IPS DF 6.9 (cell line): ENCODE measurements at regions not wholly inside any gene's neighbourhood (a gene's known extent, or its start where the extent isn't known, plus 50 kb on each side); places are given as distances from the start of the nearest gene placed in this dataset.

Source experiments
- DNase-seq: peaks from one replicate; pipeline ENCODE4 v3.0.0-alpha.2; 2013; ENCODE audit warnings: low read depth, low spot score
- H3K27ac ChIP-seq: one replicate; pipeline ENCODE4 v1.5.1; 2013; ENCODE audit warnings: low read length, control low read depth
- H3K27me3 ChIP-seq: 2 replicates; pipeline ENCODE4 v1.6.1; 2013; ENCODE audit warnings: mild to moderate bottlenecking, low read length; ENCODE audit not compliant: control insufficient read depth, insufficient read depth
- H3K36me3 ChIP-seq: 2 replicates; pipeline ENCODE4 v1.6.1; 2013; ENCODE audit warnings: low read length; ENCODE audit not compliant: control insufficient read depth, insufficient read depth
- H3K4me1 ChIP-seq: 2 replicates; pipeline ENCODE4 v1.6.1; 2013; ENCODE audit warnings: low read length; ENCODE audit not compliant: control insufficient read depth, insufficient read depth
- H3K4me3 ChIP-seq: 2 replicates; pipeline ENCODE4 v1.5.1; 2013; ENCODE audit warnings: mild to moderate bottlenecking, low read length
- H3K9me3 ChIP-seq: 2 replicates; pipeline ENCODE4 v1.6.1; 2013; ENCODE audit warnings: low read length, inconsistent platforms; ENCODE audit not compliant: control insufficient read depth, insufficient read depth
- WGBS: extraction: QIAGEN DNeasy Blood & Tissue Kit; methylation state at CpG from one replicate; pipeline ENCODE4 v1.1.7; 2013; ENCODE audit warnings: mixed read lengths, missing lambda C conversion rate; ENCODE audit not compliant: insufficient read length, insufficient coverage; 5-methylcytosine and 5-hydroxymethylcytosine counted together

- H3K27ac ChIP-seq: no peak overlapping the region
- DNase-seq: no peak
- no peaks in the 10 kb centered on the region for H3K4me1 ChIP-seq
- H3K27me3 ChIP-seq: no peaks in the 10 kb centered on the region
- WGBS: no CpG with 5 or more reads among the region's 4 CpGs
- H3K9me3 ChIP-seq: no peaks in the 10 kb centered on the region
- no peak overlapping the region for H3K4me3 ChIP-seq
- H3K36me3 ChIP-seq: no peaks in the 10 kb centered on the region
These were observed 68.3 kb upstream of the EDN1 start for GRCh38 chr6:12221856-12222255.

GRCh38 chr6:12222405-12223366 lies 67.5 kb upstream of the EDN1 start:
- no peak for DNase-seq
- no peak overlapping the region for H3K4me3 ChIP-seq
- H3K36me3 ChIP-seq: no peaks in the 10 kb centered on the region
- no peaks in the 10 kb centered on the region for H3K9me3 ChIP-seq
- no peaks in the 10 kb centered on the region for H3K27me3 ChIP-seq
- H3K4me1 ChIP-seq: no peaks in the 10 kb centered on the region
- no peak overlapping the region for H3K27ac ChIP-seq
- WGBS: no CpG with 5 or more reads among the region's 19 CpGs

DNA sequence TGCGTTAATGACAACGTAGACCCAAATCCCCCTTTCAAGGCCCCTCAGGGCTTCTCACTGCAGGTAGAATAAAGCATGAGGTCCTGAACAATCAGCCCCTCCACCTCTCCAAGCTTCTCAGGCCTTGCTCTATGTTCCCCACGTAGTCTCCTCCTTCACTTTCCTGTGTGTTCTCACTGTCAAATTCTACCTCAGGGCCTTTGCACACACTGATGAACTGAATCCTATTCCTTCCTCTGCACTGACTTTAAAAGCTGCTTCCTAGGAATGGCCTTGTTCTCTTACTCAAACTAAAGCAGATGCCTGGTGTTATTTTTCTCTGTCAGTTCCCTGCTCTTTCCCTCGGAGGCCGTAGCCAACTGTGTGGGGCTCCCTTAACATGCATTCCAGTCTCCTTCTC lies 66.8 kb upstream of the EDN1 start:
- Histone ChIP-seq H3K9me3 (no peaks in the 10 kb centered on the region), H3K36me3 (no peaks in the 10 kb centered on the region), H3K27me3 (no peaks in the 10 kb centered on the region), H3K4me1 (no peaks in the 10 kb centered on the region), H3K27ac (no peak overlapping the region), H3K4me3 (no peak overlapping the region)
- WGBS: no CpG with 5 or more reads among the region's 5 CpGs
- no peak for DNase-seq

DNA sequence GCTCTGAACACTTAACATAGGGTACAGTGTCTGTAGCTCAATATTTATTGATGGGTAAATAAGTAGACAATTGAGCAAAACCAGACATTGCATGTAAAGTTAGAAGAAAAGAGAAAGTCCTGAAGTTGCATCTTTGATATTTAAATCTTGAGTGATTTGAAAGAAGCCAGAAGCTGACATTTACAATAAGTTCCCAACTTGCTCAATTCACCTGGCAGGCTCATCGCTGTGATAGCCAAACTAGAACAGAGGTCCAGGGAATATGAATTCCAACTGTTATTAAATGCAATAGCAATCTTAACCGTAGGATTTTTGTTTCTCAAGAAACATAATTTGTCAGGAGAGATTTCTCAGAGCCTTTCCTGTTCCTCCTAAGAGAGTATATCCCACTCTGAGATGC lies 65.9 kb upstream of the EDN1 start:
- Histone ChIP-seq H3K9me3 (no peaks in the 10 kb centered on the region), H3K27ac (no peak overlapping the region), H3K36me3 (no peaks in the 10 kb centered on the region), H3K4me1 (no peaks in the 10 kb centered on the region), H3K27me3 (no peaks in the 10 kb centered on the region), H3K4me3 (no peak overlapping the region)
- no peak for DNase-seq
- WGBS: no CpG with 5 or more reads among the region's 2 CpGs

DNA sequence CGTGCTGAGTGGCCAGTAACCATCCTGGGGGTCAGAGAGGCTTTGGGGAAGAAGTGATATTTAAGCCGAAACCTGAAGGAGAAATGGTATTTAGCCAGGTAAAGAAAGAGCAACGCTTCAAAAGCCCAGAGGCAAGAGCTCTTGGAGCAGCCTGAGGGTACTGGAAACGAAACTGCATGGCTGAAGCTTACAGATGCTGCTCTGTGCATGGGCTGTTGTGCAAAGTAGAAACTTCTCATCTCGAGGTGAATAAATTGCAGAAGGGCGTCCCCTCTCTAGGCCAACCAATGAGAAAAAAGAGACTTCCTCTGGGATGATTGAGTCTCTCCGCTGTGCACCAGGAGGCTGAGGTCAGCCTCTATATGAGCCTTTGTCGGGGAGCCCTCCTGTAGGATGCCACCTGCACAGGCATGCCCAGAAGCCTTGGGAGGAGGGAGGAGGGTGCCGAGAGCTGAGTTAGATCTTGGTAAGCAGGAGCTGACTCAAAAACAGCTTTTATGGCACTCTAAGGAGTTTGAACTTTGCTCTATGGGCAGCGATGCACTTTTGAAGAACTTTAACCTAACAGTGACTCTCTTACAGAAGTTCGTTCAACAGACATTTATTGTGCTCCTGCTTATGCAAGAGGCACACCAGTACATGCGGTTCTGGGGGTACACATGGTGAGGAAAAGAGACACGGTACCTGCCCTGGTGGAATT lies 61.6 kb upstream of the EDN1 start:
- H3K4me1 ChIP-seq: no peaks in the 10 kb centered on the region
- H3K4me3 ChIP-seq: no peak overlapping the region
- H3K27me3 ChIP-seq: no peaks in the 10 kb centered on the region
- H3K9me3 ChIP-seq: no peaks in the 10 kb centered on the region
- no peak for DNase-seq
- no peak overlapping the region for H3K27ac ChIP-seq
- no peaks in the 10 kb centered on the region for H3K36me3 ChIP-seq
- no CpG with 5 or more reads among the region's 13 CpGs for WGBS

DNA sequence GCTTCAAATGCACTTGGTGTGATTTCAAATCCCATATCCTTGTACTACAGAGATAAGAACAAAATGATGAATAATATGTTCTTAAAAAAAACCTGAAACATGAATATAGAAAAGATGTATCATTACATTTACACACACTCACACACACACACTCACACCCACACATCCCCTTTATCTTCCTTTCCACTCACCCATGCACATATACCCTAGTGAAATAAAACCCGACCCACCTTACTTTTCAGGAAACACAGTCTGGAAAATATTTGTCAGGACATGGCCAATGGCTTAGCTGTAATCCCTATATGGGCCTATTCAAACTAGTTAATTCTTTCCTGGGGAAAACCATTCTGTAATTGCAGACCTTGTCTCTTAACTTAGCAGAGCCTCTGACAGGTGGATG lies 60.8 kb upstream of the EDN1 start:
- Histone ChIP-seq H3K4me1 (no peaks in the 10 kb centered on the region), H3K9me3 (no peaks in the 10 kb centered on the region), H3K4me3 (no peak overlapping the region), H3K27me3 (no peaks in the 10 kb centered on the region), H3K36me3 (no peaks in the 10 kb centered on the region), H3K27ac (no peak overlapping the region)
- WGBS: 100% methylated on average over 1 of the region's 1 CpG
- no peak for DNase-seq

GRCh38 chr6:12230523-12230922 lies 59.6 kb upstream of the EDN1 start:
- no peak overlapping the region for H3K4me3 ChIP-seq
- no peaks in the 10 kb centered on the region for H3K4me1 ChIP-seq
- no peak for DNase-seq
- H3K27me3 ChIP-seq: no peaks in the 10 kb centered on the region
- WGBS: no CpG with 5 or more reads among the region's 6 CpGs
- no peaks in the 10 kb centered on the region for H3K9me3 ChIP-seq
- H3K27ac ChIP-seq: no peak overlapping the region
- no peaks in the 10 kb centered on the region for H3K36me3 ChIP-seq

- Histone ChIP-seq H3K27ac (no peak overlapping the region), H3K36me3 (no peaks in the 10 kb centered on the region), H3K27me3 (no peaks in the 10 kb centered on the region), H3K9me3 (no peaks in the 10 kb centered on the region), H3K4me1 (no peaks in the 10 kb centered on the region), H3K4me3 (no peak overlapping the region)
- no CpG with 5 or more reads among the region's 3 CpGs for WGBS
- DNase-seq: no peak
These were observed 57.8 kb upstream of the EDN1 start for GRCh38 chr6:12232339-12232738.

GRCh38 chr6:12232821-12233220 lies 57.3 kb upstream of the EDN1 start:
- no peaks in the 10 kb centered on the region for H3K9me3 ChIP-seq
- no CpG with 5 or more reads among the region's 1 CpG for WGBS
- H3K4me3 ChIP-seq: no peak overlapping the region
- no peak overlapping the region for H3K27ac ChIP-seq
- no peaks in the 10 kb centered on the region for H3K4me1 ChIP-seq
- no peaks in the 10 kb centered on the region for H3K36me3 ChIP-seq
- DNase-seq: no peak
- no peaks in the 10 kb centered on the region for H3K27me3 ChIP-seq

DNA sequence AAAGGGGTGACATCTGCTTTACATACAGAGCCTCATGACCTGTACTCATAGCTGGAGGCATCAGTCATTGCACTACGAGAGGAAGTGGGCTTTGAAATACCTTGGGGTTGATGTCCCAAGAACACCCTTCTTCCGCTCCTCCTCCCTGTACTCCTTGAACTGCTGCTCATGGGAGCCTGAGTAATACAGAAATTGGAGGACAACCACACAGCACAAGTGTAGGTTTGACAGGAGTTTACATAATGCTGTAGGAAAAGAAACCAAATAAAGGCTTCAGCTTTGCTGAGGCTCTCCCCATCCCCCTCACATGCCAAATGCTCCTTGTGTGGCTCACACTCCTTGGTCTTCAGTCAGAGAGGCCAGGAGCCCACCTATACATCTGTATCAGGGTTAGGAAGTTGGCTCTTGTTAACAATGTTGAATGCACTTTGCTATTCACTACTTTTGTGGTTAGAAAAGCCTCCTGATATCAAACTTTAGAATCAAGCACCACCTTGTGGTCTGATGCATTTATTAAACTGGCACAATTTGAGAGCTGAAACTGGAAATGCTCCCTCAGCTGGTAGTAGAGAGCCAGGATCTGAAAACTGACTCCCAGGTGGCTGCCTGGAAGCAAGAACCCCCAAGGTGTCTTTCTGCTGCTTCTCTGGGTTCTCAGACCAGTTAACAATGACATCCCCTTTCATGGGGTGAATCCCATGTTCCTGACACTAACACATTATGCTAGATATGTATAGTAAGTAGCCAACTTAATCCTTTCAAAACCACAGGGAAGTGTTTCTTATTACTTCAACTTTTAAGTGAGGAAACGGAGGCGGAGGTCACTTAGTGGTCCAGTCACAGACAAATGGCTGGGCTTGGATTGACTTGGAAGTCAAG lies 56.2 kb upstream of the EDN1 start:
- DNase-seq: peak; percentile 20
- H3K4me3 ChIP-seq: no peak overlapping the region
- no peaks in the 10 kb centered on the region for H3K36me3 ChIP-seq
- H3K27me3 ChIP-seq: no peaks in the 10 kb centered on the region
- H3K27ac ChIP-seq: no peak overlapping the region
- no CpG with 5 or more reads among the region's 4 CpGs for WGBS
- H3K4me1 ChIP-seq: no peaks in the 10 kb centered on the region
- no peaks in the 10 kb centered on the region for H3K9me3 ChIP-seq
